Activated CD4-positive, alpha-beta T cell treated with anti-CD3 and anti-CD28 coated beads, Interleukin-2, amount 50 U/mL, for 1 hour (primary cell): ENCODE measurements at regions not wholly inside any gene's neighbourhood (a gene's known extent, or its start where the extent isn't known, plus 50 kb on each side); places are given as distances from the start of the nearest gene placed in this dataset.
"Not testable (repeated sequence)": the region's sequence is repeated elsewhere in the genome, so short reads cannot be mapped to it uniquely, and the experiment has no call there.

Source experiments
- DNase-seq: peaks from one replicate; pipeline ENCODE4 v3.0.0-alpha.2; 2020

DNA sequence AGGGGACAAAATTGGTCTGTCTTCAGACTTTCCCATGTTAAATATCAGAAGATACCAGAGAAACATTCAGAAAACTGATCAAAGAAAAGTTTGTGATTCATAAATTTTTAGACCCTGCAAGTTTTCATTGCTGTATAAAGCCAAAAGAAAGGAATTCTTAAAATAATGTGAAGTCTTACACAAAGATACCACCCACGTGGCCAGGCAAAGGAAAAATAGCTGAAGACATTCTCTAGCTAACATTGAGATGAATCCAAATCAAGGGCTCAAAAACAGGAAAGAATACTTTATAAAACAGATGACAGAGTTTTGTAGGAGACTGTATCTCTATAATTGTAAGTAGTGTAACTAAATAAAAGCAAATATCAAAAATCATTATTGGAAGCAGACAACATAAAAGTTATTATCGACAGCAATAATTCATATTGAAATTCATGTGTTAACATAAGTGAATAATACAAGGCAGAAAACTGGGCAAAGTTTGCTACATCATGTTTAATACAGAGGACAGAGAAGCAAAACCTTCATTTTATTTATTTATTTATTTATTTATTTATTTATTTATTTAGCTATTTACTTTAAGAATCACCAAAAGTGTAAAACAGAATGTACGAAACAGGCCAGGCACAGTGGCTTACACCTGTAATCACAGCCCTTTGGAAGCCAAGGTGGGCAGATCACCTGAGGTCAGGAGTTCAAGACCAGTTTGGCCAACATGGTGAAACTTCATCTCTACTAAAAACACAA, 204.6 kb upstream of the SLIT2 start:
- DNase-seq: no peak

DNA sequence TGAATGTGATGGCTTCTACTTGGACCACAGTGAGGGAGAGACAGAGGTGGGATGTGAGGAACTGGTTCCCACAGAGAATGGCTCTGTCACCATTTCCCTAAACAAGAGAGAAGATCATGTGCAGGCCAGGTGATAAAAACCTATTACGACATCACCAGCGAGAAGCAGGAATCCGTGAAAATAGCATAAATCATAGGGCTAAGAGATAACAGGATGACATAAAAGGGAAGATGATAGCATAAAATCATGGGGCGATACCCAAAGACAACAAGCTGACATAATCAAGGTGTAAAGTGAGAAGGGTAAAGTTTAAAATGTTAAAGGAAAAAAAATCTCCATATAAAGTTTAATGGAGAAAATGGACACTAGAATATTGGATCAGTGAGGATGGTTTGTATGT, 205.5 kb upstream of the SLIT2 start:
- no peak for DNase-seq

GRCh38 chr4:20044966-20045365, 206.7 kb upstream of the SLIT2 start:
- no peak for DNase-seq

DNA sequence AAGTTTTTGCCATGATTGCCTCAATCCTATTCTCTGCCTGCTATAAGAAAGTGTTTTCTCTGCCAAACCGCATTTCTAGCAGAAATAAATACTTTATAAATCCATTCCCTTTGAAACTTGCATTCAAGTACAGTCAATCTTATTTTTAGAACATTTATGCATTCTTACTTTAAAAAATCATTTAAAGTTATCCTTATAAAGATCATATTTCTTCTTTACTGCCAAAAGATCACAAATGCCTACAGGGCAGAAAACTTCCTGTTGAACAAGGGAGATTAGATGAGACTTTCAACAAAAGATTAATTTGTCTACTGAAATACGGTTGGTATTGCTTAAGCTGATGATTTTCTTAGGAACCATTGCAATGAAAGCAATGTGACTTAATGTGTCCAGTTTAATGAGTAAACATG, 207.2 kb upstream of the SLIT2 start:
- no peak for DNase-seq

DNA sequence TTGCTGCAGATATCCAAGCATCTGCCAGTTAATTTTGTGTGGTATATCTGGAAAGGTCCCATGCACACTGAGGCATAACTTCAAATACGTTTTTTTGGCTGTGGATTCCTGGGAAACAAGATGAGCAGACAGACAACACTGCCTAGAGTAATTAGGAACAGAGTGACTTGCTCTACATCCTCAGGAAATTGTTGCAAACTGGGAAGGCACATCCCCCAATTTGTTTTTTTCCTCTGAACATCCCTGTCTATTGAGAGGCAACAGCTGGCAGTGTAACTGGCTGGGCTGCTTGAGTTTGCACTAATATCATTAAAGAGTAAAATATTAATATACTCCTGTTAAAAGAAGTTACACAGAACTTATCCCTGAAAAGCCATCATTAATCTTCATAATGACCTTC, 207.7 kb upstream of the SLIT2 start:
- no peak for DNase-seq

DNA sequence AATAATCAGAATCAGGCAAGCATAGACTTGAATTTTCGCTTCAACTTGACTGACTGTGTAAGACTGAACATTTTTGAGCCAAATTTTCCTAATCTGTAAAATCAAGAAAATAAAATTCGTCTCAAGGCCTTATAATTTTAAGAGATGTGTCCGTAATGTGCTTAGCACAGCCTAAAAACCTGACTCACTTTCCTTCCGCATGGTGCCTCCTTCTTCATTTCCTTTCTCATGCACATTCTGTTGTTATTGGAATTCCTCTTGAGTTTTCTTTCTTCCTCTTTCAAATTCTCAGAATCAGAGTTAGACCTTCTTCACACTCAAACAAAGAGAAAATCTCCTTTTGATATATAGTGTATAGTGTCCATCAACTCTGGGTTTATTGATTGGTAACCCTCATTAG, 208.9 kb upstream of the SLIT2 start:
- no peak for DNase-seq

GRCh38 chr4:20041839-20042407, 209.8 kb upstream of the SLIT2 start:
- no peak for DNase-seq

- no peak for DNase-seq
Observed at GRCh38 chr4:20037745-20038144, 214.0 kb upstream of the SLIT2 start.

DNA sequence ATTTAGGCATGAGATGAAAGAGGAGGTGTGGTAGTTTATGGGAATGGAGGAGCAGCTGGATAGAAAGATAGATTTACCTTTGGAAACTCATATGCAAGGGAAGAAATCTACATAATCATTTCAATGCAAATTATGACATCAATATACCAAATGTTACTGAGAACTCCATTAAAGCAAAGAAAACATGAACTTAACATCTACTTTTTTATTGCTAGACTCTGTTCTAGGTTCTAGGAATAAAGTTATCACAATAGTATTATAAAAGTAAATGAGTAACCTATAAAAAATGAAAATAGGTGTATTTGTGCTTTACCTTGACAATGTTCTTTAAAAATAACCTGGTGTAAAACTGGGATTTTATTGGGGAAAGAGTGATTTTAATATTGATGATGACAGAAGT, 221.6 kb upstream of the SLIT2 start:
- DNase-seq: no peak

DNA sequence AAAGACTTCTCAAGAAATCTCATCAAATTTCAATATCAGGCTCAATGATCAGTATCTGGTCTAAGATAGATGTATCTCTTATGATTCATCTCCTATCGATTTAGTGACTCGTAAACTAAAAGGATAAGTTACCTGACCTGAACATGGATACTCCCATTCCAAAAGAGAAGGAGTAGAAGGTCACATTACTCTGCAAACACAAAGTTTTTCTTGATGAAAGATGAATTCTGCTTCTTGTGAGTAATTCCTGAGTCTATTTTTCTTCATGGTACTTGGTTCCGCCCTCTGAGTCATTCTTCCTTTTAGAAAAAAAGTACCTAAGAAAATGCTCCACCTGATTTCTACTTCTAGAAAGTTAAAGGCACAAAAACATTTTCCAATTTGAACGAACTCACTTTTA, 223.1 kb upstream of the SLIT2 start:
- no peak for DNase-seq

- DNase-seq: no peak
Observed at GRCh38 chr4:20026456-20026855, 225.2 kb upstream of the SLIT2 start.

DNA sequence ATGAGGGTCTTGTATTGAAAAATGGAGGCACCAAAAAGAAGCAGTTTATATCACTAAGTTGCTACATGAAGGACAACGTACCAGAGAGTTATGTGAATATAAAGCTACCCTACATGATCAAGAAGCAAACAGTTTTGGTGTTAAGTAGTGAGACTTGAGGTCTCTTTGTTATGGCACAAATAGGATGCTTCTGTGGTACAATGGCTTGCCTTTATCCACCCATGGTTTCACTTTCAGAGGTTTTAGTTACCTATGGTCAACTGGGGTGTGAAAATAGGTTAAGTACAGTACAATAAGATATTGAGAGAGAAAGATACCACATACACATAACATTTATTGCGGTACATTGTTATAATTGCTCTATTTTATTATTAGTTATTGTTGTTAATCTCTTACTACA, 229.2 kb upstream of the SLIT2 start:
- no peak for DNase-seq

- no peak for DNase-seq
Observed at GRCh38 chr4:20020056-20020455, 231.6 kb upstream of the SLIT2 start.

DNA sequence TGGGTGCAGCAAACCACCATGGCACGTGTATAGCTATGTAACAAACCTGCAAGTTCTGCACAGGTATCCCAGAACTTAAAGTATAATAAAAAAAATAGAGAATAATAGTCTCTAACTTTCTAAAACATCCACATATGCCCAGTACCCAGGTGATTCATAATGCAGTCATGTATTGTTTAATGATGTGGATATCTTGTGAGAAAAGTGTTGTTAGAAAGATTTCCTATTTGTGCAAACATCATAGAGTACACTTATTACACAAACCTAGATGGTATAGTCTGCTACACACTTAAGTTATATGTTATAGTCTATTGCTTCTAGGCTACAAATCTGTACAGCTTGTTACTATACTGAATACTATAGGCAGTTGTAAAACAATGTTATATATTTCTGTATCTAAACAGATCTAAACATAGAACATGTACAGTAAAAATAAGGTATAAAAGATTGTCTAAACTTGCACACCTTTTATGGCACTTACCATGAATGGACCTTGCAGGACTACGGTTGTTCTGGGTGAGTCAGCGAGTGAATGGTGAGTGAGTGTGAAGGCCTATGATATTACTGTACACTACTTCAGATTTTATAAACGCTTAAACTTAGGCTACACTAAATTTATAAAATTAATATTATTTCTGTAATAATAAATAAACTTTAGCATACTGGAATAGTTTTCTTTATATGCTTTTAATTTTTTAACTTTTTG, 232.2 kb upstream of the SLIT2 start:
- DNase-seq: no peak

- no peak for DNase-seq
Observed at GRCh38 chr4:20017777-20018115, 234.0 kb upstream of the SLIT2 start.

DNA sequence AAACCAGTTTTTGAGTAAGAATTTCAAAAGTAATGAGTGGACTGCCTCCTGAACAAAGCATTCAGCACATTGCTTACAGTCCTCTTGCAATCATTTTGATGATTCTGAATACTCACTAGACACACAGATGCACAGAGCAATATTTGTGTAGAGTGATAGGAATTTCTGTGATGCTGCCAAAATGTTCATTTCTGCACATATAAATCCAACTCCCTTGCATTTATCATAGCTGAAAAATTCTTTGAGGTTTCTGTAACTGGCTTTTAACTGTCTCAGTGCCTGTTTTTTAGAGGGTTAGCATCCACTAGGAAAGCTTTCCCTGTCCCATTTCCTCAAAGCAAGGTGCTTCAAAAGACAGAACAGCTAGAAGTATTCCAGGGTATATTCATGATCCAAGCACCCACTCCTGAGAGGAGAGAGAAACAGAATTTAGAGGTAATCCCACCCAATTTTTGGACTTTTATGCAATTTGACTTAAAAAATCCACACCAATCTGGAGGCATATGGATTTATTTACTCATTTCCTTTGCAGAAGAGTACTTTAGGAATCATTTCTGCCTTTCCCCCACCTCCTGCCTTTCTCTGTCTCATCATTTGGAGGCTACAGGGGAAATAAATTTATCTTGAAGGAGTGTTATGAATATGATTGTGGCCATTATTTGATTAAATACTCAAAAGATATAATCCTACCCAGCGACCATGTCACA, 234.5 kb upstream of the SLIT2 start:
- DNase-seq: no peak

DNA sequence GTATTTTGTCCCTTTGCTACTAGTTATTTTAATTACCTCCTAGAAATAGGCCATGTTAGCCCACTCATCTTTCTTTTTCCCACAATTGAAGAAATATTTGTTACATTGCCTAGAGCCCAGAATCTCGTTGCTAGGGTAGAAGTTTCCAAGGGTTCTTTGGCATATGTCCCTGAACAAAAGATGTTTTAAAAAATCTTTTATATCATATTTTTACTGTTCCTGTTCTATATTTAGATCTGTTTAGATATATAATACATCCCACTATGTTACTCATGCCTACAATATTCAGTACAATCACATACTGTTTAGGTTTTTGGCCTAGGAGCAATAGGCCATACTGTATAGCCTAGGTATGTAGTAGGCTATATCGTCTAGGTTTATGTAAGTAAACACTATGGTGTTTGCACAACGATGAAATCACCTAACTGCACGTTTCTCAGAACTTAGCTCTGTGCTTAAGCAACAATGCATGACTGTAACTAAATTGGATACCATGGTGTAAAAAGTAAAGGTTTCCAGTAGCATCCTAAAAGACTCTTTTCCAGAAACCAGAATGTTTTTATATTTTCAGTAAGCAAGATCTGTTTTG, 236.0 kb upstream of the SLIT2 start:
- DNase-seq: no peak

DNA sequence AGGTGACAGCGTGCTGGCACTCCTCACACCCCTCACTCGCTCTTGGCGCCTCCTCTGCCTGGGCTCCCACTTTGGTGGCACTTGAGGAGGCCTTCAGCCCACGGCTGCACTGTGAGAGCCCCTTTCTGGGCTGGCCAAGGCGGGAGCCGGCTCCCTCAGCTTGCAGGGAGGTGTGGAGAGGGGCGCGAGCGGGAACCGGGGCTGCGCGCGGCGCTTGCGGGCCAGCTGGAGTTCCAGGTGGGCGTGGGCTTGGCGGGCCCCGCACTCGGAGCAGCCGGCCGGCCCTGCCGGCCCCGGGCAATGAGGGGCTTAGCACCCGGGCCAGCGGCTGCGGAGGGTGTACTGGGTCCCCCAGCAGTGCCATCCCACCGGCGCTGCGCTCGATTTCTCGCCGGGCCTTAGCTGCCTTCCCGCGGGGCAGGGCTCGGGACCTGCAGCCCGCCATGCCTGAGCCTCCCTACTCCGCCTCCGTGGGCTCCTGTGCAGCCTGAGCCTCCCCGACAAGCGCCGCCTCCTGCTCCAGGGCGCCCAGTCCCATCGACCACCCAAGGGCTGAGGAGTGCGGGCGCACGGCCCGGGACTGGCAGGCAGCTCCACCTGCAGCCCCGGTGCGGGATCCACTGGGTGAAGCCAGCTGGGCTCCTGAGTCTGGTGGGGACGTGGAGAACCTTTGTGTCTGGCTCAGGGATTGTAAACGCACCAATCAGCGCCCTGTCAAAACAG, 247.7 kb upstream of the SLIT2 start:
- not testable (repeated sequence) for DNase-seq

DNA sequence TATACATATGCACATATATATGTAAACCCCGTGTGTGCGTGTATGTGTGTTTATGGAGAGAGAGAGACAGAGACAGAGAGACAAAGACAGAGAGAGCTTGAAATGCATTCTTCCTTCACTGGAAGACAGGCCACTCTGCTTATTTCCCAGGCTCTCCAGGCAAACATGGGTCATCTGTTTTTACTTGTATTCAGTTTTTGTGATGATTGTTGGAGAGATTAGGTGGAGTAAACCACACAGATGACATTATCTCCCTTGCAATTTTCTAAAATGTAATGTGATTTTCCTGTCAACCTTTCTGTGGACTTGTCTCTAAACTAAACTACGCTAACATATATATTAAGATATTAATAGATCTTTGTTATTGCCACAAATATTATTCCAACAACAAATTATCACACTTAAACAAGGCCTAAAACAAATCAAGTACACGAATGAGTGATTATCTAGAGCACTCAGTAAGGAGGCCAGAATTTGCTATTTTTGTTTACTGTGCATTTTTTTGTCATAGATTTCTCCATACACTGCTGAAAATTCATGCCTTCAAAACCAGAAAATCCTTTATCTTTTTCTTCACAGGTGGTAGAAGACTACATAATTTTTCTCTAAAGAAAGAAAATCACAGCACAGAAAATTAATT, 251.8 kb upstream of the SLIT2 start:
- no peak for DNase-seq

DNA sequence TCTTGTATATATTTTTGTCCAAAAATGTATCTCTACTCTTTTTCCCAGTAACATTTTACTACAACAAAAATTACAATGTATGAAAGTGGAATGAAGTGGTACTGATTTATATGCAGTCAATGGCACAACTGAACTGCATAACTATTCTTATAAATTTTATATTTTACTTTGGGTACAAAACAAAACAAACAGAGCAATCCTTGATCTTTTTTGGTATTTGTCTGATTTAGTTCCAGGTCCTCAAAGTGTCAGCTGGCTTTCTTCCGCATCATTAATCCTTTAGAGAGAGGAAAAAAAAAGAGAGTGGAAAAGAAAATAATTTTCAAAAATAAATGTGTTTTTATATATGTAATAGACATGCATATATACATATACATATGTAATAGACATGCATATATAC, 252.4 kb upstream of the SLIT2 start:
- DNase-seq: no peak

GRCh38 chr4:19993242-19993641, 258.5 kb upstream of the SLIT2 start:
- no peak for DNase-seq

- no peak for DNase-seq
Observed at GRCh38 chr4:19992471-19993093, 259.1 kb upstream of the SLIT2 start.
